HepG2 (cell line): ENCODE measurements at regions not wholly inside any gene's neighbourhood (a gene's known extent, or its start where the extent isn't known, plus 50 kb on each side); places are given as distances from the start of the nearest gene placed in this dataset.

Experiments used
- GTF2F1 ChIP-seq: fragments of 150-350 bp; IDR thresholded peaks from 2 replicates; pipeline ENCODE4 v1.6.1; 2014; ENCODE audit warnings: low read length
- RORA ChIP-seq: sonication (generic); formaldehyde crosslinking; IDR thresholded peaks from 2 replicates; pipeline ENCODE4 v1.5.0; 2020; ENCODE audit warnings: mild to moderate bottlenecking, missing genetic modification reagents, moderate library complexity
- ZFP36L1 ChIP-seq: sonication (generic); formaldehyde crosslinking; IDR thresholded peaks from 2 replicates; pipeline ENCODE4 v1.8.0; 2022; ENCODE audit warnings: mild to moderate bottlenecking, missing genetic modification reagents, moderate library complexity
- ZNF33A ChIP-seq: sonication (generic); formaldehyde crosslinking; IDR thresholded peaks from 2 replicates; pipeline ENCODE4 v1.5.1; 2020; ENCODE audit warnings: missing genetic modification reagents, mild to moderate bottlenecking, moderate library complexity, borderline replicate concordance
- ZNF382 ChIP-seq: sonication (generic); formaldehyde crosslinking; IDR thresholded peaks from 2 replicates; pipeline ENCODE4 v1.5.0; 2020; ENCODE audit warnings: missing genetic modification reagents, mild to moderate bottlenecking, borderline replicate concordance
- ZNF501 ChIP-seq: sonication (generic); formaldehyde crosslinking; IDR thresholded peaks from 2 replicates; pipeline ENCODE4 v1.5.1; 2020; ENCODE audit warnings: mild to moderate bottlenecking, moderate library complexity, missing genetic modification reagents
- ZNF724P ChIP-seq: sonication (generic); formaldehyde crosslinking; IDR thresholded peaks from 2 replicates; pipeline ENCODE4 v1.8.0; 2022; ENCODE audit warnings: missing genetic modification reagents, borderline replicate concordance
- ZNF777 ChIP-seq: sonication (generic); formaldehyde crosslinking; IDR thresholded peaks from 2 replicates; pipeline ENCODE4 v1.4.0; 2020; ENCODE audit warnings: missing genetic modification reagents
- TF ChIP-seq, protein P1 (sequence below): sonication (generic); formaldehyde crosslinking; IDR thresholded peaks from 2 replicates; pipeline ENCODE4 v1.5.0; 2020; ENCODE audit warnings: mild to moderate bottlenecking, missing genetic modification reagents, borderline replicate concordance
- TF ChIP-seq, protein P2 (sequence below): sonication (generic); formaldehyde crosslinking; IDR thresholded peaks from 2 replicates; pipeline ENCODE4 v1.5.0; 2020; ENCODE audit warnings: missing genetic modification reagents
- TF ChIP-seq, protein P3 (sequence below): sonication (generic); formaldehyde crosslinking; IDR thresholded peaks from 2 replicates; pipeline ENCODE4 v1.8.0; 2022; ENCODE audit warnings: missing genetic modification reagents, mild to moderate bottlenecking, inconsistent platforms, borderline replicate concordance
- TF ChIP-seq, protein P4 (sequence below): sonication (generic); formaldehyde crosslinking; IDR thresholded peaks from 2 replicates; pipeline ENCODE4 v1.9.0; 2021; ENCODE audit warnings: mild to moderate bottlenecking, missing genetic modification reagents

DNA sequence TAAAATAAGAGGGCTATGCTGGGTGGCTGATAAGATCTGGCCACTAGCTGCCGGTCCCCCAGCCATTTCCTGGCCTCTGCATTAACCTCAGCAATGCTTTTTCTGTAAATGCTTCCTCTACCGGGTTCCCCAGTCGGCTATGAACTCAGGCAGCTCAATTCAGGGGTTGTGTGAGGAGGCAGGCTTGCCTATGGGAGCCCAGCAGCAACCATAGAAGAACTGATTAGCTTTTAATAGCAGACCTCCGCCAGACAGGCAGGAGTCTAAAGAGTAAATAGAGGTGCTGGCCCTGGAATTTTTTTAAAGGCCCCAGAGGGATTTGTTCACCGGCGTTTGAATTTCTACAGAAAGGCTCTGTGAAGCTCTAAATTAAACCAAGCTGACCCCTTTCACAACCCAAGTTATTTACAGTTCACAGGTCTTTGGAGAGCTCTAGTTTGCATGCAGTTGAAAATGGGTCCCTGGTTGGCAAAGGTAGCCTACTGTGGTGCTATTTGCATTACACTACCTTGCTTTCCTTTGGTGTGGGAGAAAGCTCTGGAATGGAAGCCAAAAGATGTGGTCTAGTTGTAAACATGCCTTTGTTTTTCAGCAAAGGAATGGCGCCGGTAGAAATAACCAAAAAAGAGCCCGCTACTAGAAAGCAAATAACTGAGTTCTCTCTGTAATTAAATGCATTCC, 289.7 kb upstream of the SEMA6A start (continued):
- TF ChIP-seq, protein P1, sequence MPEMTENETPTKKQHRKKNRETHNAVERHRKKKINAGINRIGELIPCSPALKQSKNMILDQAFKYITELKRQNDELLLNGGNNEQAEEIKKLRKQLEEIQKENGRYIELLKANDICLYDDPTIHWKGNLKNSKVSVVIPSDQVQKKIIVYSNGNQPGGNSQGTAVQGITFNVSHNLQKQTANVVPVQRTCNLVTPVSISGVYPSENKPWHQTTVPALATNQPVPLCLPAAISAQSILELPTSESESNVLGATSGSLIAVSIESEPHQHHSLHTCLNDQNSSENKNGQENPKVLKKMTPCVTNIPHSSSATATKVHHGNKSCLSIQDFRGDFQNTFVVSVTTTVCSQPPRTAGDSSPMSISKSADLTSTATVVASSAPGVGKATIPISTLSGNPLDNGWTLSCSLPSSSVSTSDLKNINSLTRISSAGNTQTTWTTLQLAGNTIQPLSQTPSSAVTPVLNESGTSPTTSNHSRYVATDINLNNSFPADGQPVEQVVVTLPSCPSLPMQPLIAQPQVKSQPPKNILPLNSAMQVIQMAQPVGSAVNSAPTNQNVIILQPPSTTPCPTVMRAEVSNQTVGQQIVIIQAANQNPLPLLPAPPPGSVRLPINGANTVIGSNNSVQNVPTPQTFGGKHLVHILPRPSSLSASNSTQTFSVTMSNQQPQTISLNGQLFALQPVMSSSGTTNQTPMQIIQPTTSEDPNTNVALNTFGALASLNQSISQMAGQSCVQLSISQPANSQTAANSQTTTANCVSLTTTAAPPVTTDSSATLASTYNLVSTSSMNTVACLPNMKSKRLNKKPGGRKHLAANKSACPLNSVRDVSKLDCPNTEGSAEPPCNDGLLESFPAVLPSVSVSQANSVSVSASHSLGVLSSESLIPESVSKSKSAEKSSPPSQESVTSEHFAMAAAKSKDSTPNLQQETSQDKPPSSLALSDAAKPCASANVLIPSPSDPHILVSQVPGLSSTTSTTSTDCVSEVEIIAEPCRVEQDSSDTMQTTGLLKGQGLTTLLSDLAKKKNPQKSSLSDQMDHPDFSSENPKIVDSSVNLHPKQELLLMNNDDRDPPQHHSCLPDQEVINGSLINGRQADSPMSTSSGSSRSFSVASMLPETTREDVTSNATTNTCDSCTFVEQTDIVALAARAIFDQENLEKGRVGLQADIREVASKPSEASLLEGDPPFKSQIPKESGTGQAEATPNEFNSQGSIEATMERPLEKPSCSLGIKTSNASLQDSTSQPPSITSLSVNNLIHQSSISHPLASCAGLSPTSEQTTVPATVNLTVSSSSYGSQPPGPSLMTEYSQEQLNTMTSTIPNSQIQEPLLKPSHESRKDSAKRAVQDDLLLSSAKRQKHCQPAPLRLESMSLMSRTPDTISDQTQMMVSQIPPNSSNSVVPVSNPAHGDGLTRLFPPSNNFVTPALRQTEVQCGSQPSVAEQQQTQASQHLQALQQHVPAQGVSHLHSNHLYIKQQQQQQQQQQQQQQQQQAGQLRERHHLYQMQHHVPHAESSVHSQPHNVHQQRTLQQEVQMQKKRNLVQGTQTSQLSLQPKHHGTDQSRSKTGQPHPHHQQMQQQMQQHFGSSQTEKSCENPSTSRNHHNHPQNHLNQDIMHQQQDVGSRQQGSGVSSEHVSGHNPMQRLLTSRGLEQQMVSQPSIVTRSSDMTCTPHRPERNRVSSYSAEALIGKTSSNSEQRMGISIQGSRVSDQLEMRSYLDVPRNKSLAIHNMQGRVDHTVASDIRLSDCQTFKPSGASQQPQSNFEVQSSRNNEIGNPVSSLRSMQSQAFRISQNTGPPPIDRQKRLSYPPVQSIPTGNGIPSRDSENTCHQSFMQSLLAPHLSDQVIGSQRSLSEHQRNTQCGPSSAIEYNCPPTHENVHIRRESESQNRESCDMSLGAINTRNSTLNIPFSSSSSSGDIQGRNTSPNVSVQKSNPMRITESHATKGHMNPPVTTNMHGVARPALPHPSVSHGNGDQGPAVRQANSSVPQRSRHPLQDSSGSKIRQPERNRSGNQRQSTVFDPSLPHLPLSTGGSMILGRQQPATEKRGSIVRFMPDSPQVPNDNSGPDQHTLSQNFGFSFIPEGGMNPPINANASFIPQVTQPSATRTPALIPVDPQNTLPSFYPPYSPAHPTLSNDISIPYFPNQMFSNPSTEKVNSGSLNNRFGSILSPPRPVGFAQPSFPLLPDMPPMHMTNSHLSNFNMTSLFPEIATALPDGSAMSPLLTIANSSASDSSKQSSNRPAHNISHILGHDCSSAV (CRISPR knock-in tag): no peak
- TF ChIP-seq ZFP36L1 (CRISPR knock-in tag): 0 out of 2 replicates have a peak, but pooled peaks have one; percentile 52
- no peak for TF ChIP-seq ZNF501 (CRISPR knock-in tag)
- TF ChIP-seq, protein P2, sequence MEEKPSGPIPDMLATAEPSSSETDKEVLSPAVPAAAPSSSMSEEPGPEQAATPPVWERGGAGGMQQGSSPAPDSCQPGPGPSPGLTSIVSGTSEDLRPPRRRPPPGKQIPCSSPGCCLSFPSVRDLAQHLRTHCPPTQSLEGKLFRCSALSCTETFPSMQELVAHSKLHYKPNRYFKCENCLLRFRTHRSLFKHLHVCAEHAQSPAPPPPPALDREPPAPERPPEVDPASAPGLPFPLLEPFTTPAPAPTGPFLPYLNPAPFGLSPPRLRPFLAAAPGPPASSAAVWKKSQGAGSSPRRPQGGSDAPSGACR: no peak
- TF ChIP-seq, protein P3, sequence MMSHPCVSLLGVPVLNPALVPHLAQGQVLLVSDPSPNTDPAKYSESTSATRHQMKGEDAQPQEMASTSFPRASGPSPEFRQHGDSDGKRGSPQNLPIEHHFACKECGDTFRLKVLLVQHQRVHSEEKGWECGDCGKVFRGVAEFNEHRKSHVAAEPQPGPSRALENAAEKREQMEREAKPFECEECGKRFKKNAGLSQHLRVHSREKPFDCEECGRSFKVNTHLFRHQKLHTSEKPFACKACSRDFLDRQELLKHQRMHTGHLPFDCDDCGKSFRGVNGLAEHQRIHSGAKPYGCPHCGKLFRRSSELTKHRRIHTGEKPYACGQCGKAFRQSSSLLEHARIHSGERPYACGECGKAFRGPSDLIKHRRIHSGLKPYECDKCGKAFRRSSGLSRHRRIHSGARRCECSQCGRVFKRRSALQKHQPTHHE (CRISPR knock-in tag): no peak
- no peak for TF ChIP-seq ZNF724P (CRISPR knock-in tag)
- no peak for TF ChIP-seq ZNF382 (CRISPR knock-in tag)
- no peak for TF ChIP-seq ZNF777 (CRISPR knock-in tag)
- no peak for TF ChIP-seq GTF2F1
- TF ChIP-seq, protein P4, sequence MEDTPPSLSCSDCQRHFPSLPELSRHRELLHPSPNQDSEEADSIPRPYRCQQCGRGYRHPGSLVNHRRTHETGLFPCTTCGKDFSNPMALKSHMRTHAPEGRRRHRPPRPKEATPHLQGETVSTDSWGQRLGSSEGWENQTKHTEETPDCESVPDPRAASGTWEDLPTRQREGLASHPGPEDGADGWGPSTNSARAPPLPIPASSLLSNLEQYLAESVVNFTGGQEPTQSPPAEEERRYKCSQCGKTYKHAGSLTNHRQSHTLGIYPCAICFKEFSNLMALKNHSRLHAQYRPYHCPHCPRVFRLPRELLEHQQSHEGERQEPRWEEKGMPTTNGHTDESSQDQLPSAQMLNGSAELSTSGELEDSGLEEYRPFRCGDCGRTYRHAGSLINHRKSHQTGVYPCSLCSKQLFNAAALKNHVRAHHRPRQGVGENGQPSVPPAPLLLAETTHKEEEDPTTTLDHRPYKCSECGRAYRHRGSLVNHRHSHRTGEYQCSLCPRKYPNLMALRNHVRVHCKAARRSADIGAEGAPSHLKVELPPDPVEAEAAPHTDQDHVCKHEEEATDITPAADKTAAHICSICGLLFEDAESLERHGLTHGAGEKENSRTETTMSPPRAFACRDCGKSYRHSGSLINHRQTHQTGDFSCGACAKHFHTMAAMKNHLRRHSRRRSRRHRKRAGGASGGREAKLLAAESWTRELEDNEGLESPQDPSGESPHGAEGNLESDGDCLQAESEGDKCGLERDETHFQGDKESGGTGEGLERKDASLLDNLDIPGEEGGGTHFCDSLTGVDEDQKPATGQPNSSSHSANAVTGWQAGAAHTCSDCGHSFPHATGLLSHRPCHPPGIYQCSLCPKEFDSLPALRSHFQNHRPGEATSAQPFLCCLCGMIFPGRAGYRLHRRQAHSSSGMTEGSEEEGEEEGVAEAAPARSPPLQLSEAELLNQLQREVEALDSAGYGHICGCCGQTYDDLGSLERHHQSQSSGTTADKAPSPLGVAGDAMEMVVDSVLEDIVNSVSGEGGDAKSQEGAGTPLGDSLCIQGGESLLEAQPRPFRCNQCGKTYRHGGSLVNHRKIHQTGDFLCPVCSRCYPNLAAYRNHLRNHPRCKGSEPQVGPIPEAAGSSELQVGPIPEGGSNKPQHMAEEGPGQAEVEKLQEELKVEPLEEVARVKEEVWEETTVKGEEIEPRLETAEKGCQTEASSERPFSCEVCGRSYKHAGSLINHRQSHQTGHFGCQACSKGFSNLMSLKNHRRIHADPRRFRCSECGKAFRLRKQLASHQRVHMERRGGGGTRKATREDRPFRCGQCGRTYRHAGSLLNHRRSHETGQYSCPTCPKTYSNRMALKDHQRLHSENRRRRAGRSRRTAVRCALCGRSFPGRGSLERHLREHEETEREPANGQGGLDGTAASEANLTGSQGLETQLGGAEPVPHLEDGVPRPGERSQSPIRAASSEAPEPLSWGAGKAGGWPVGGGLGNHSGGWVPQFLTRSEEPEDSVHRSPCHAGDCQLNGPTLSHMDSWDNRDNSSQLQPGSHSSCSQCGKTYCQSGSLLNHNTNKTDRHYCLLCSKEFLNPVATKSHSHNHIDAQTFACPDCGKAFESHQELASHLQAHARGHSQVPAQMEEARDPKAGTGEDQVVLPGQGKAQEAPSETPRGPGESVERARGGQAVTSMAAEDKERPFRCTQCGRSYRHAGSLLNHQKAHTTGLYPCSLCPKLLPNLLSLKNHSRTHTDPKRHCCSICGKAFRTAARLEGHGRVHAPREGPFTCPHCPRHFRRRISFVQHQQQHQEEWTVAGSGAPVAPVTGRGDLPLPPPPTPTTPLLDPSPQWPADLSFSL (CRISPR knock-in tag): no peak
- TF ChIP-seq ZNF33A (CRISPR knock-in tag): no peak
- no peak for TF ChIP-seq RORA
